ENCODE measurements at regions not wholly inside any gene's neighbourhood (a gene's known extent, or its start where the extent isn't known, plus 50 kb on each side); places are given as distances from the start of the nearest gene placed in this dataset.

DNA sequence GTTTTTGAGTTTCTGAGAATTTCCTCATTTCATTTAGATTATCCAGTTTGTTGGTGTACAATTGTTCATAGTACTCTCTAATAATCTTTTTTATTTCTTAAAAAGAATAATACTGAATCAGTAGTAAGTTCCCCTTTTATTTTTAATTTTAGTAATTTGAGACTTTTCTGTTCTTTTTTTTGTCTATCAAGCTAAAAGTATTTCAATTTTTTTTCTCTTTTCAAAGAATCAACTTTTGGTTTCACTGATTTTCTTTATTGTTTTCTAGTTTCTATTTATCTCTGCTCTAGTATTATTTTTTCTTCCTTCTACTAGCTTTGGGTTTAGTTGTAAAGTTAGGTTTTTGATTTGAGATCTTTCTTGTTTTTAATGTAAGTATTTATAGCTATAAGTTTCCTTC is 60.6 kb upstream of the ARL15 start:
- TF ChIP-seq, protein P1, sequence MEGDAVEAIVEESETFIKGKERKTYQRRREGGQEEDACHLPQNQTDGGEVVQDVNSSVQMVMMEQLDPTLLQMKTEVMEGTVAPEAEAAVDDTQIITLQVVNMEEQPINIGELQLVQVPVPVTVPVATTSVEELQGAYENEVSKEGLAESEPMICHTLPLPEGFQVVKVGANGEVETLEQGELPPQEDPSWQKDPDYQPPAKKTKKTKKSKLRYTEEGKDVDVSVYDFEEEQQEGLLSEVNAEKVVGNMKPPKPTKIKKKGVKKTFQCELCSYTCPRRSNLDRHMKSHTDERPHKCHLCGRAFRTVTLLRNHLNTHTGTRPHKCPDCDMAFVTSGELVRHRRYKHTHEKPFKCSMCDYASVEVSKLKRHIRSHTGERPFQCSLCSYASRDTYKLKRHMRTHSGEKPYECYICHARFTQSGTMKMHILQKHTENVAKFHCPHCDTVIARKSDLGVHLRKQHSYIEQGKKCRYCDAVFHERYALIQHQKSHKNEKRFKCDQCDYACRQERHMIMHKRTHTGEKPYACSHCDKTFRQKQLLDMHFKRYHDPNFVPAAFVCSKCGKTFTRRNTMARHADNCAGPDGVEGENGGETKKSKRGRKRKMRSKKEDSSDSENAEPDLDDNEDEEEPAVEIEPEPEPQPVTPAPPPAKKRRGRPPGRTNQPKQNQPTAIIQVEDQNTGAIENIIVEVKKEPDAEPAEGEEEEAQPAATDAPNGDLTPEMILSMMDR (IDR thresholded peaks at IDR 0.05; ENCODE audit: control insufficient read depth, insufficient read depth, low read depth, low read length, missing control alignments): no peak
- no peak for DNase-seq (ENCODE audit: low read depth)
- no peak overlapping the region for H3K4me3 ChIP-seq (ENCODE audit: control insufficient read depth, low read depth, low read length)

DNA sequence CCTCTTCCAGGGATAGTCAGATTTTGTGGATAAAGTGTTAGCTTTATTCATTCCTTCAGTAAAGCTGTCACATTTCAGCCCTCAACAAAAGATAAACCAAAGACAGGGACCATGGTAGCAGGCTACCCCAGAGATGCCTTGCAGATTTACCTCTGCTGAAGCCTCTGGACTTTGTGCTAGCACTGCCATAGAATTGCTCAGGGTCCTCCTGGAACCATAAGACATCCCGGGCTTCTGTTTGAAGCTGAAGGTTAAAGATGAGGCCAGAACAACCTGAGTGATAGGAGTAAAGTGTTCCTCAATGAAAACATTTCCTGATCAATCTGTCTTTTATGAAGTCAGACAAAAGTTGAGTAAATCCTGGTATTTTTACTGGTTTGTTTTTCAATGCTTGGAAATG is 57.5 kb upstream of the ARL15 start:
- no peak overlapping the region for H3K4me3 ChIP-seq (ENCODE audit: control insufficient read depth, low read depth, low read length)
- TF ChIP-seq, protein P1 (IDR thresholded peaks at IDR 0.05; ENCODE audit: control insufficient read depth, insufficient read depth, low read depth, low read length, missing control alignments): no peak
- DNase-seq (ENCODE audit: low read depth): no peak

DNA sequence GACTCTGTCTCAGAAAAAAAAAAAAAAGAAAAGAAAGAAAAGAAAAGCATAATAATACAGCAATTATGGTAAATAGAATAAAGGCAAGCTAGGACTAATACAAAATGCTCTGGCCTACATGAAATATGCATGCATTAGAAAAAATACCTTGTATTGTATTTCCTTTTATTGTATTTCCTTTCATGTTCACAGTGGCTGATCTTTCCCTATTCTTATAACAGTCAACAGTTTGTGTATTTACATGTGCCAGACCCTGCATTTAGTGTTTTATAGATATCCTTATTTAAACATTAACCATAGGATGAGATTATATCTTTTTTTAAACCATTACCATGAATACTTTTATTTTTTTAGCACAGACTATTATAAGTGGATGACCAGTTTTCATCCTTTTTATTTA is 56.3 kb upstream of the ARL15 start:
- TF ChIP-seq, protein P1 (IDR thresholded peaks at IDR 0.05; ENCODE audit: control insufficient read depth, insufficient read depth, low read depth, low read length, missing control alignments): no peak
- no peak overlapping the region for H3K4me3 ChIP-seq (ENCODE audit: control insufficient read depth, low read depth, low read length)
- DNase-seq (ENCODE audit: low read depth): no peak

DNA sequence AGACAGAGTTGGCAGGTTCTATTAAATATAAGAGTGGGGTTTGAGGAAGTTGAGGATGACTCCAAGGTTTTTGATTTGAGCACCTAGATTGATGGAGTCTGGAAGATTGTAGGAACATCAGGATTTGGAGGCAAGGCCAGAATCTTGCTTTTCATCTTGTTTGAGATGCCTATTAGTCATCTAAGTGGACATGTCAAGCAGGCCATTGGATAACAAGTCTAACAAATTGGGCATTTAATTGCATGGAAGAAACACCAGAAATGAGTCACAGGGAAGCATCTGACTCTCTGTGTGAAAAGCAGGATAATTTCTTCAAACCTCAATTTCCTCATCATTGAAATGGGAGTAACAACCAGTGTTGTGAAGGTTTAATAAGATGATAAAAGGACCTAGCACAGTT is 53.3 kb upstream of the ARL15 start:
- DNase-seq (ENCODE audit: low read depth): no peak
- TF ChIP-seq, protein P1 (IDR thresholded peaks at IDR 0.05; ENCODE audit: control insufficient read depth, insufficient read depth, low read depth, low read length, missing control alignments): no peak
- H3K4me3 ChIP-seq (ENCODE audit: control insufficient read depth, low read depth, low read length): no peak overlapping the region

DNA sequence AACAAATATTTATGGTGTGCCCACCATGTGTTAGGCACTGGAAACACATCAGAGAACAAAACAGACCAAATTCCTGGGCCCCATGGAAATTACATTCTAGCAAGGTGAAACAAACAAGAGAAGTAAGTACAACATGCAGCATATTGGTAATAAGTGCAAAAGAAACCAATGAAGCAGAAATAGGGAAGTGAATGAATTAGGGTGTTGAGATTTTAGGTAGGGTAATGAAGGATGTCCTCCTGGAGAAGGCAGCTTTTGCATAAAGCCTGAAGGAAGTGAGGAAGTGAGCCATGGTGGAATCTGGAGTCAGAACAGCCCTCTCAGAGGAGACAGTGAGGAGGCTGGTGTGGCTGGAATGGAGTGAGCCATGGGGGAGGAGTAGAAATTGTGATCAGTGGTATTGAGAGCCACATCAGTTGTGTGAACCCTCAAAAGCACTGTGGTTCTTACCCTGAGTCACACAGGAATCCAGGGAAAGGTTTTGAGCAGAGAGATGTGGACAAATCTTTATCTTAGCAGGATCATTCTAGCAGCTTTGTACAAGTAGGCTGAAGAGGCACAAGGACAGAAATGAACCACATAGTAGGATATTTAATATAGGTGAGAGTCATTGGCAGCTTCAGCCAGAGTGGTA is 52.7 kb upstream of the ARL15 start:
- DNase-seq (ENCODE audit: low read depth): no peak
- H3K4me3 ChIP-seq (ENCODE audit: control insufficient read depth, low read depth, low read length): no peak overlapping the region
- TF ChIP-seq, protein P1 (IDR thresholded peaks at IDR 0.05; ENCODE audit: control insufficient read depth, insufficient read depth, low read depth, low read length, missing control alignments): no peak

DNA sequence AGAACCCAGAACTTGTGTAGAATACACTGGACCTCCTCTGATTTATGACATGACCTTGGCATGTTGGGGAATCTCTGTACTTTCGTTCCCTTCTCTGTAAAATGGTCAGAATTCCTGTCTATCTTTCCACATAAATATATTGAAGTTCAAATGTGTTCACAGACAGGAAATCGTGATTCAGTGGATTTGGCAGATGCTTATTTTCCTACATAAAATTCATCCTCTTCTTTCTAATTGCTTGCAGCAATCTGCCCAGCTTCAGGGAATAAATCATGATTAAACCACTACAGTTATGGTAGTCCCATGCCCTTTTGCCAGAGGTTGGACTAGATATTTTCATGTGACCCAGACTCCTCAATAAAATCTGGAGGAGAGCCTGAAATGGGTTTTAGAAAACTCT is 52.1 kb upstream of the ARL15 start:
- TF ChIP-seq, protein P1 (IDR thresholded peaks at IDR 0.05; ENCODE audit: control insufficient read depth, insufficient read depth, low read depth, low read length, missing control alignments): no peak
- H3K4me3 ChIP-seq (ENCODE audit: control insufficient read depth, low read depth, low read length): no peak overlapping the region
- DNase-seq (ENCODE audit: low read depth): peak; percentile 61

Data from AG09309 (cell line).